GM12878 (cell line): ENCODE measurements at regions not wholly inside any gene's neighbourhood (a gene's known extent, or its start where the extent isn't known, plus 50 kb on each side); places are given as distances from the start of the nearest gene placed in this dataset.

Experiments
- BMI1 ChIP-seq: fragments of 450-650 bp; IDR thresholded peaks from 2 replicates; pipeline ENCODE4 v1.6.1; 2016; ENCODE audit warnings: mild to moderate bottlenecking, moderate library complexity, borderline replicate concordance
- GABPA ChIP-seq: IDR thresholded peaks from 2 replicates; pipeline ENCODE4 v1.6.1; 2014; ENCODE audit warnings: antibody characterized with exemption, low read depth, mild to moderate bottlenecking, inconsistent platforms
- JUNB ChIP-seq: IDR thresholded peaks from 2 replicates; pipeline ENCODE4 v1.6.1; 2016; ENCODE audit warnings: antibody characterized with exemption, mild to moderate bottlenecking
- NBN ChIP-seq: fragments of 450-650 bp; IDR thresholded peaks from 2 replicates; pipeline ENCODE4 v1.6.1; 2016
- NR2C1 ChIP-seq: fragments of 450-650 bp; IDR thresholded peaks from 2 replicates; pipeline ENCODE4 v1.6.1; 2017; ENCODE audit warnings: antibody characterized with exemption, mild to moderate bottlenecking, moderate library complexity
- RFX5 ChIP-seq: IDR thresholded peaks from 2 replicates; pipeline ENCODE4 v1.6.1; 2011; ENCODE audit warnings: low read depth, low read length, improper control_type of control experiment
- SMC3 ChIP-seq: IDR thresholded peaks from 2 replicates; pipeline ENCODE4 v1.6.1; 2011; ENCODE audit warnings: low read length, improper control_type of control experiment, borderline replicate concordance
- SUPT20H ChIP-seq: IDR thresholded peaks from 2 replicates; pipeline ENCODE4 v1.6.1; 2011; ENCODE audit warnings: low read depth, mild to moderate bottlenecking, low read length, moderate library complexity, borderline replicate concordance; ENCODE audit not compliant: control insufficient read depth
- TF ChIP-seq, protein P1 (sequence below): fragments of 450-650 bp; formaldehyde crosslinking; IDR thresholded peaks from 2 replicates; pipeline ENCODE4 v1.4.0; 2020; ENCODE audit warnings: mild to moderate bottlenecking, moderate library complexity
- TF ChIP-seq, protein P2 (sequence below): fragments of 450-650 bp; IDR thresholded peaks from 2 replicates; pipeline ENCODE4 v1.6.1; 2016; ENCODE audit warnings: mild to moderate bottlenecking
- TF ChIP-seq, protein P3 (sequence below): IDR thresholded peaks from 2 replicates; pipeline ENCODE4 v1.6.1; 2012; ENCODE audit warnings: low read depth, low read length, improper control_type of control experiment
- TF ChIP-seq, protein P4 (sequence below): fragments of 450-650 bp; IDR thresholded peaks from 2 replicates; pipeline ENCODE4 v1.6.1; 2017; ENCODE audit warnings: borderline replicate concordance
- TF ChIP-seq, protein P5 (sequence below): IDR thresholded peaks from 2 replicates; pipeline ENCODE4 v1.6.1; 2011; ENCODE audit warnings: low read depth, mild to moderate bottlenecking, low read length, moderate library complexity, borderline replicate concordance; ENCODE audit errors: extremely low read depth

DNA sequence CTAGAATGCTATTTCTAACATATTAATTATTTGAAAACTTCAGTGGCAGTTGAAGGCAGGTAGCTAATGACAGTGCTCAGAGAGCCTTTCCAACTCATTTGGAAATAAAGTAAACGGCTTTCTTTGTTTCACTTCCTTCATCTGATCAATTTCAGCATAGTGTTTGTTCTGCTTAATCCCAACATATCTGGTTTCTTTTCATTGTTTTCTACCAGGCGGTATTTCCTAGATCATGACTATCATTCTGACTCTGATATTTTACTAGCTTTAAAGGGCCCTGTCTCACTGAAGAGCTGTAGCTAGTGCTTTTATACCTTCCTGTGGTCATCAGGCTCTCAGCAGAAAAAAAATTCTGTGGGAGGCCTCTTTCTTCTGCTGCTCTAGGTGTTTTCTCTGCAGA lies 178.6 kb downstream of the RBM26 start (continued):
- TF ChIP-seq, protein P1, sequence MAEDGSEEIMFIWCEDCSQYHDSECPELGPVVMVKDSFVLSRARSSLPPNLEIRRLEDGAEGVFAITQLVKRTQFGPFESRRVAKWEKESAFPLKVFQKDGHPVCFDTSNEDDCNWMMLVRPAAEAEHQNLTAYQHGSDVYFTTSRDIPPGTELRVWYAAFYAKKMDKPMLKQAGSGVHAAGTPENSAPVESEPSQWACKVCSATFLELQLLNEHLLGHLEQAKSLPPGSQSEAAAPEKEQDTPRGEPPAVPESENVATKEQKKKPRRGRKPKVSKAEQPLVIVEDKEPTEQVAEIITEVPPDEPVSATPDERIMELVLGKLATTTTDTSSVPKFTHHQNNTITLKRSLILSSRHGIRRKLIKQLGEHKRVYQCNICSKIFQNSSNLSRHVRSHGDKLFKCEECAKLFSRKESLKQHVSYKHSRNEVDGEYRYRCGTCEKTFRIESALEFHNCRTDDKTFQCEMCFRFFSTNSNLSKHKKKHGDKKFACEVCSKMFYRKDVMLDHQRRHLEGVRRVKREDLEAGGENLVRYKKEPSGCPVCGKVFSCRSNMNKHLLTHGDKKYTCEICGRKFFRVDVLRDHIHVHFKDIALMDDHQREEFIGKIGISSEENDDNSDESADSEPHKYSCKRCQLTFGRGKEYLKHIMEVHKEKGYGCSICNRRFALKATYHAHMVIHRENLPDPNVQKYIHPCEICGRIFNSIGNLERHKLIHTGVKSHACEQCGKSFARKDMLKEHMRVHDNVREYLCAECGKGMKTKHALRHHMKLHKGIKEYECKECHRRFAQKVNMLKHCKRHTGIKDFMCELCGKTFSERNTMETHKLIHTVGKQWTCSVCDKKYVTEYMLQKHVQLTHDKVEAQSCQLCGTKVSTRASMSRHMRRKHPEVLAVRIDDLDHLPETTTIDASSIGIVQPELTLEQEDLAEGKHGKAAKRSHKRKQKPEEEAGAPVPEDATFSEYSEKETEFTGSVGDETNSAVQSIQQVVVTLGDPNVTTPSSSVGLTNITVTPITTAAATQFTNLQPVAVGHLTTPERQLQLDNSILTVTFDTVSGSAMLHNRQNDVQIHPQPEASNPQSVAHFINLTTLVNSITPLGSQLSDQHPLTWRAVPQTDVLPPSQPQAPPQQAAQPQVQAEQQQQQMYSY (CRISPR knock-in tag): no peak
- TF ChIP-seq BMI1 (no peak), JUNB (peak; percentile 89), RFX5 (no peak), GABPA (no peak), SMC3 (no peak), NR2C1 (no peak), NBN (no peak), SUPT20H (no peak)
- TF ChIP-seq, protein P2, sequence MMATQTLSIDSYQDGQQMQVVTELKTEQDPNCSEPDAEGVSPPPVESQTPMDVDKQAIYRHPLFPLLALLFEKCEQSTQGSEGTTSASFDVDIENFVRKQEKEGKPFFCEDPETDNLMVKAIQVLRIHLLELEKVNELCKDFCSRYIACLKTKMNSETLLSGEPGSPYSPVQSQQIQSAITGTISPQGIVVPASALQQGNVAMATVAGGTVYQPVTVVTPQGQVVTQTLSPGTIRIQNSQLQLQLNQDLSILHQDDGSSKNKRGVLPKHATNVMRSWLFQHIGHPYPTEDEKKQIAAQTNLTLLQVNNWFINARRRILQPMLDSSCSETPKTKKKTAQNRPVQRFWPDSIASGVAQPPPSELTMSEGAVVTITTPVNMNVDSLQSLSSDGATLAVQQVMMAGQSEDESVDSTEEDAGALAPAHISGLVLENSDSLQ: no peak
- TF ChIP-seq, protein P3, sequence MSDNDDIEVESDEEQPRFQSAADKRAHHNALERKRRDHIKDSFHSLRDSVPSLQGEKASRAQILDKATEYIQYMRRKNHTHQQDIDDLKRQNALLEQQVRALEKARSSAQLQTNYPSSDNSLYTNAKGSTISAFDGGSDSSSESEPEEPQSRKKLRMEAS: no peak
- TF ChIP-seq, protein P4, sequence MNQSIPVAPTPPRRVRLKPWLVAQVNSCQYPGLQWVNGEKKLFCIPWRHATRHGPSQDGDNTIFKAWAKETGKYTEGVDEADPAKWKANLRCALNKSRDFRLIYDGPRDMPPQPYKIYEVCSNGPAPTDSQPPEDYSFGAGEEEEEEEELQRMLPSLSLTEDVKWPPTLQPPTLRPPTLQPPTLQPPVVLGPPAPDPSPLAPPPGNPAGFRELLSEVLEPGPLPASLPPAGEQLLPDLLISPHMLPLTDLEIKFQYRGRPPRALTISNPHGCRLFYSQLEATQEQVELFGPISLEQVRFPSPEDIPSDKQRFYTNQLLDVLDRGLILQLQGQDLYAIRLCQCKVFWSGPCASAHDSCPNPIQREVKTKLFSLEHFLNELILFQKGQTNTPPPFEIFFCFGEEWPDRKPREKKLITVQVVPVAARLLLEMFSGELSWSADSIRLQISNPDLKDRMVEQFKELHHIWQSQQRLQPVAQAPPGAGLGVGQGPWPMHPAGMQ: no peak
- TF ChIP-seq, protein P5, sequence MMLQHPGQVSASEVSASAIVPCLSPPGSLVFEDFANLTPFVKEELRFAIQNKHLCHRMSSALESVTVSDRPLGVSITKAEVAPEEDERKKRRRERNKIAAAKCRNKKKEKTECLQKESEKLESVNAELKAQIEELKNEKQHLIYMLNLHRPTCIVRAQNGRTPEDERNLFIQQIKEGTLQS: no peak
